WERI-Rb-1 (cell line): ENCODE measurements at regions not wholly inside any gene's neighbourhood (a gene's known extent, or its start where the extent isn't known, plus 50 kb on each side); places are given as distances from the start of the nearest gene placed in this dataset.
A peak's percentile ranks its signal among the peaks of the same experiment; 100 is the strongest.

Source experiments
- DNase-seq: peaks from one replicate; pipeline ENCODE4 v3.0.0-alpha.2; 2020
- H3K27ac ChIP-seq: fragments of 250-450 bp; sonication (Bioruptor Pico); 2 replicates; pipeline ENCODE4 v1.5.1; 2020; ENCODE audit warnings: mild to moderate bottlenecking, moderate library complexity
- H3K27me3 ChIP-seq: fragments of 250-450 bp; sonication (Bioruptor Pico); 2 replicates; pipeline ENCODE4 v1.5.1; 2021; ENCODE audit warnings: mild to moderate bottlenecking, low read depth, moderate library complexity; ENCODE audit not compliant: insufficient read depth, severe bottlenecking
- H3K36me3 ChIP-seq: fragments of 250-450 bp; sonication (Bioruptor Pico); 2 replicates; pipeline ENCODE4 v1.5.1; 2020; ENCODE audit warnings: mild to moderate bottlenecking, moderate library complexity
- H3K4me3 ChIP-seq: 2 replicates; pipeline ENCODE4 v1.5.1; 2011; ENCODE audit warnings: low read depth, mild to moderate bottlenecking, control low read depth, low read length
- H3K9me3 ChIP-seq: fragments of 250-450 bp; sonication (Bioruptor Pico); 2 replicates; pipeline ENCODE4 v1.5.1; 2021; ENCODE audit warnings: mild to moderate bottlenecking, moderate library complexity; ENCODE audit not compliant: severe bottlenecking
- CTCF ChIP-seq: IDR thresholded peaks from 2 replicates; pipeline ENCODE4 v1.5.1; 2011; ENCODE audit warnings: low read depth, mild to moderate bottlenecking, control low read depth, inconsistent platforms, low read length

GRCh38 chr5:141785135-141785534 lies 93.1 kb downstream of the PCDH1 start:
- H3K36me3 ChIP-seq = no peaks in the 10 kb centered on the region
- H3K9me3 ChIP-seq = no peaks in the 10 kb centered on the region
- no peak for DNase-seq
- H3K27ac ChIP-seq = no peak overlapping the region
- no peak for TF ChIP-seq CTCF
- no peak overlapping the region for H3K4me3 ChIP-seq
- no peaks in the 10 kb centered on the region for H3K27me3 ChIP-seq

GRCh38 chr5:141784529-141784928 lies 93.7 kb downstream of the PCDH1 start:
- H3K36me3 ChIP-seq = no peaks in the 10 kb centered on the region
- H3K9me3 ChIP-seq = no peaks in the 10 kb centered on the region
- no peak overlapping the region for H3K27ac ChIP-seq
- no peak for TF ChIP-seq CTCF
- DNase-seq = no peak
- H3K4me3 ChIP-seq = no peak overlapping the region
- H3K27me3 ChIP-seq = no peaks in the 10 kb centered on the region

- no peaks in the 10 kb centered on the region for H3K9me3 ChIP-seq
- no peaks in the 10 kb centered on the region for H3K36me3 ChIP-seq
- no peak for TF ChIP-seq CTCF
- no peak overlapping the region for H3K27ac ChIP-seq
- no peak for DNase-seq
- H3K27me3 ChIP-seq = no peaks in the 10 kb centered on the region
- no peak overlapping the region for H3K4me3 ChIP-seq
These were observed 94.3 kb downstream of the PCDH1 start for GRCh38 chr5:141783947-141784296.

GRCh38 chr5:141783005-141783946 lies 94.9 kb downstream of the PCDH1 start:
- no peak overlapping the region for H3K4me3 ChIP-seq
- H3K36me3 ChIP-seq = no peaks in the 10 kb centered on the region
- no peaks in the 10 kb centered on the region for H3K27me3 ChIP-seq
- TF ChIP-seq CTCF = no peak
- H3K27ac ChIP-seq = no peak overlapping the region
- peak; percentile 38 for DNase-seq
- no peaks in the 10 kb centered on the region for H3K9me3 ChIP-seq

- Histone ChIP-seq H3K36me3 (no peaks in the 10 kb centered on the region), H3K4me3 (no peak overlapping the region), H3K27me3 (no peaks in the 10 kb centered on the region), H3K27ac (no peak overlapping the region), H3K9me3 (no peaks in the 10 kb centered on the region)
- DNase-seq = no peak
- no peak for TF ChIP-seq CTCF
These were observed 96.3 kb downstream of the PCDH1 start for GRCh38 chr5:141781910-141782309.
